ENCODE measurements at regions not wholly inside any gene's neighbourhood (a gene's known extent, or its start where the extent isn't known, plus 50 kb on each side); places are given as distances from the start of the nearest gene placed in this dataset.
"Not testable (repeated sequence)": the region's sequence is repeated elsewhere in the genome, so short reads cannot be mapped to it uniquely, and the experiment has no call there.

GRCh38 chr6:57971956-57972355, 654.5 kb downstream of the PRIM2 start:
- ATAC-seq, result not testable (repeated sequence)

DNA sequence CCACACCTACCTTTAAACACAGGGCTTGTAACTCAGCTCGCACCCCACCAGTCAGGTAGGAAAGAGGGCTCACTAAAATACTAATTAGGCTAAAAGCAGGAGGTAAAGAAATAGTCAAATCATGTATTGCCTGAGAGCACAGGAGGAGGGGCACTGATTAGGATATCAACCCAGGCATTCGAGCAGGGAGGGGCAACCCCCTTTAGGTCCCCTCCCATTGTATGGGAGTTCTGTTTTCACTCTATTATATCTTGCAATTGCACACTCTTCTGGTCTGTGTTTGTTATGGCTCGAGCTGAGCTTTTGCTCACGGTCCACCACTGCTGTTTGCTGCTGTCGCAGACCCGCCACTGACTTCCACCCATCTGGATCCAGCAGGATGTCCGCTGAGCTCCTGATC, 657.2 kb downstream of the PRIM2 start:
- no peak for TF ChIP-seq ISL1 (CRISPR knock-in tag; IDR thresholded peaks at IDR 0.05)
- no peak for TF ChIP-seq ESRRG (CRISPR knock-in tag; IDR thresholded peaks at IDR 0.05)
- TF ChIP-seq, protein P1, sequence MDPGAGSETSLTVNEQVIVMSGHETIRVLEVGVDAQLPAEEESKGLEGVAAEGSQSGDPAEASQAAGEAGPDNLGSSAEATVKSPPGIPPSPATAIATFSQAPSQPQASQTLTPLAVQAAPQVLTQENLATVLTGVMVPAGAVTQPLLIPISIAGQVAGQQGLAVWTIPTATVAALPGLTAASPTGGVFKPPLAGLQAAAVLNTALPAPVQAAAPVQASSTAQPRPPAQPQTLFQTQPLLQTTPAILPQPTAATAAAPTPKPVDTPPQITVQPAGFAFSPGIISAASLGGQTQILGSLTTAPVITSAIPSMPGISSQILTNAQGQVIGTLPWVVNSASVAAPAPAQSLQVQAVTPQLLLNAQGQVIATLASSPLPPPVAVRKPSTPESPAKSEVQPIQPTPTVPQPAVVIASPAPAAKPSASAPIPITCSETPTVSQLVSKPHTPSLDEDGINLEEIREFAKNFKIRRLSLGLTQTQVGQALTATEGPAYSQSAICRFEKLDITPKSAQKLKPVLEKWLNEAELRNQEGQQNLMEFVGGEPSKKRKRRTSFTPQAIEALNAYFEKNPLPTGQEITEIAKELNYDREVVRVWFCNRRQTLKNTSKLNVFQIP (CRISPR knock-in tag; IDR thresholded peaks at IDR 0.05; ENCODE audit: borderline replicate concordance, low read depth), result no peak
- no peak for TF ChIP-seq CSDC2 (CRISPR knock-in tag; IDR thresholded peaks at IDR 0.05)
- no peak for TF ChIP-seq ZNF70 (CRISPR knock-in tag; IDR thresholded peaks at IDR 0.05)
- no peak for TF ChIP-seq ZNF8 (CRISPR knock-in tag; IDR thresholded peaks at IDR 0.05)
- no peak for TF ChIP-seq BACH2 (CRISPR knock-in tag; IDR thresholded peaks at IDR 0.05; ENCODE audit: borderline replicate concordance)
- TF ChIP-seq PATZ1 (CRISPR knock-in tag; IDR thresholded peaks at IDR 0.05; ENCODE audit: borderline replicate concordance), result no peak
- TF ChIP-seq TOX (CRISPR knock-in tag; IDR thresholded peaks at IDR 0.05; ENCODE audit: borderline replicate concordance), result no peak
- no peak for TF ChIP-seq CREB5 (CRISPR knock-in tag; IDR thresholded peaks at IDR 0.05; ENCODE audit: low read depth)
- no peak for TF ChIP-seq ZC3H10 (CRISPR knock-in tag; IDR thresholded peaks at IDR 0.05)
- TF ChIP-seq ZNF565 (CRISPR knock-in tag; conservative IDR thresholded peaks at IDR 0.05; ENCODE audit: low read depth), result no peak
- TF ChIP-seq ZFP3 (CRISPR knock-in tag; IDR thresholded peaks at IDR 0.05), result no peak
- TF ChIP-seq SNAI2 (CRISPR knock-in tag; IDR thresholded peaks at IDR 0.05), result no peak
- TF ChIP-seq RARB (CRISPR knock-in tag; IDR thresholded peaks at IDR 0.05), result no peak
- TF ChIP-seq TCF4 (CRISPR knock-in tag; IDR thresholded peaks at IDR 0.05; ENCODE audit: borderline replicate concordance), result no peak
- ATAC-seq, result no peak

GRCh38 chr6:57975127-57975526, 657.7 kb downstream of the PRIM2 start:
- not testable (repeated sequence) for ATAC-seq

DNA sequence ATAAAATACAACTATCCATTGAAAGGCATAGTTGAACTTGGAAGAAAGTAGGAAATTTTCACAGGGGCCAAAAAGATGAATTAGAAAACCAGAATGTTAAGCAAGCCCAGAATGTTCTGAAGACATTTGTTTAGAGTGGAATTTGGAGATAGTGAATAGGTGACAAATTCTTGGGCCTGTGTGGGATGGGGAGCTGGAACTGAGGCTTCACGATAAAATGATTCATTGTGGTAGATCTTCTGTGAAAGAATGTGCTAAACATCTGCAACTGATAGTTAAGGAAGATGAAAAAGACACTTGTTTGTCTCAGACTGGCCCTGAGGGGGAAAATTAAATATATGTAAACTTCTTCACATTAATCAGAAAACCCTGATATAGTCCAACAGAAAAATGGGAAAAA, 658.9 kb downstream of the PRIM2 start:
- not testable (repeated sequence) for ATAC-seq

DNA sequence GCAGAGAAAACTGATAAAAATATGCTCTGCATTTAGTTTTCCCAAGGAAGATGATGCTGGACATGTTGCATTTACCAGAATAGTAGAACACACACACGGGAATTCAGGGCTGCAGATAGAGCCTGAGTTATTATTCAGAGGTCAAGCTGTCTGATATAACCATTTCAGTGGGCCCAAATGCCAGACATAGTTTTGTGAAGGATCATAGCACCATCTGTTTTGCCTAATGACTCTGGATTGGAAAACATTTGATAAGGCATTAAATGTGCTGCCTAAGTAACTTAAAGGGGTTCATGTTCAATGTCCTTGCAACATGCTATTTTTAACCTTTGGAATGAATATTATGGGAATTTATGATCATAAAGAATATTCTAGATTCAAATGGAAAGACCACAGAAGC, 666.2 kb downstream of the PRIM2 start:
- TF ChIP-seq ISL1 (CRISPR knock-in tag; IDR thresholded peaks at IDR 0.05), result peak; percentile 70

GRCh38 chr6:57984575-57984974, 667.1 kb downstream of the PRIM2 start:
- not testable (repeated sequence) for ATAC-seq

More for the DNA sequence above, 666.2 kb downstream of the PRIM2 start:
- not testable (repeated sequence) for ATAC-seq

DNA sequence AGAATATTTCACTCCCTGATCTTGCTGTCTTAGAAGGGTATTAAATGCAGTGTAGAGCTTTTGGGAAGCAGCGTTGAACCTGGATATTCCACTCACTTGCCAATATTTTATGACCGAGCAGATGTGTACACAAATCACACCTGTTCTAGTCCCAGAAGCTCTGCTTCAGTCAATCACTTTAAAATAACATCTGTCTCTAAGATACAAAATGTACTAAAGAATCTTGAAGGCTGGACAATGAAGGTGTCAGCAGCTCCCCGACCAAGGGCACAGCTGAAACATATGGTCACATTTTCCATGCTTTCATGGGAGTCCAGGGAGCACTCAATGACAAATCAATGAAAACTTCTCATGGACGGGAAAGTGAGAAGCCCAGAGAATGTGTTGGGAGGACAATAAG, 668.3 kb downstream of the PRIM2 start:
- ATAC-seq, result not testable (repeated sequence)

GRCh38 chr6:57986584-57986983, 669.2 kb downstream of the PRIM2 start:
- ATAC-seq, result not testable (repeated sequence)

DNA sequence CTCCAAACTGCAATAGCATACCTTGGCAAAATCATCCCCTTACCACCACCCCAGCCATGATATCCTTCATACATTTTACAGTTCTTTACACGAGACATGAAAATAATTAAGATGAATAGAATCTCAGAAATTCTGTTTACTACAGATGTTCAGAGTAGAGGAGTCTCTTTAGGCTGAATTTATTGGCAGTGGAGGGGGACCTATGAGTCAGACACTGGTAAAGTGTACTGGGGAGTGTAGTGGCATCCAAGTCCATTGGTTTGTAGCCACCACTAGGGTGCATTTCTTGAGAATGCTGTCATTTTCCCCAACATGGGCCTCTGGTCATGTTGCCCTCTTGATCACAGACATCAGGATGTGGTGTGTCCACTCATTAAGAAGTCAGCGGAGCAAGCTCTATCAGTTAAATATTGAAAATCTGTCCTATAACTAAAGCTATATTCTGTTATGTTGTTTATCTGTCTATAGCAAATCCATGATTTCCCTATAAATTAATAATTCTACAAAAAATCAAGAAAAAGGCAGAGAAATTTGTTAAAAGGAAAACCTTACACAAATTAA, 672.2 kb downstream of the PRIM2 start:
- not testable (repeated sequence) for ATAC-seq

GRCh38 chr6:57998858-57999619, 681.6 kb downstream of the PRIM2 start:
- not testable (repeated sequence) for ATAC-seq

GRCh38 chr6:58000233-58000632, 682.8 kb downstream of the PRIM2 start:
- ATAC-seq, result not testable (repeated sequence)

- 0 out of 3 replicates have a peak, but pooled peaks have one; percentile 28 for ATAC-seq
Measured at GRCh38 chr6:58003417-58004167, 686.2 kb downstream of the PRIM2 start.

DNA sequence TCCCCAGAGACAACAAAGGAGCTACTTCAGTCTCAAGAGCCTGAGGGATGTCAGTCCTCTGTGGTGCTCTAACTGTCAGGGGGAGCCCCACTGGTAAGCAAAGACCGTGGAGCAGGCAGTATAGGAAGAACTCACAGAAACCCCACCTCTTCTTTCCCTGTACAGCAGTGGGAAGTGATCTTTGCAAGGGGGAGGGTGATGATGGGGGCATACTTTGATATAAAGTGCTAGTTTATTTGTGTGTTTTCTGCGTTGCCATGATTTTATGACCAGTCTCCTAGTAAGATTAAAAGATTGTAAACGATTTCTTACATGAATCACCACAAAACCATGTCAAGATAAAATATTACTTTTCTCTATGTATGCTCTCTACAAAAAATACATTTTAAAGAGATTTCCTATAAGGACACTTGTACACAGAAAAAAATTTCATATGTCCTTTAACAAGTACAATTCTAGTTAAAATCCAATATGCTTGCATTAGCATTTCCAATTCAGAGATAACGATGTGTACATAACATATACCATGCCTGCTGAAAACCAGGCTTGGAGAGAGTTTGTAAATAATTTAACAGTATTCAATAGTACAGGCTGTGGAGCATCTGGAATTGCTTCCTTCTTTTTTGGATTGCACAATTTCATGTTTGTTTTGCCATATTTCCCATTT, 690.0 kb downstream of the PRIM2 start:
- not testable (repeated sequence) for ATAC-seq

Measured in SK-N-SH treated with all-trans-retinoic acid at 6 μM for 48 hours (cell line).